BJ (cell line): ENCODE measurements at regions not wholly inside any gene's neighbourhood (a gene's known extent, or its start where the extent isn't known, plus 50 kb on each side); places are given as distances from the start of the nearest gene placed in this dataset.

ENCODE experiments used
- CTCF ChIA-PET: fragments of 350-600 bp; formaldehyde crosslinking; extraction: SDS; loops from one replicate; lab custom pipeline; 2021; ENCODE audit warnings: antibody characterized with exemption, inconsistent platforms; lab: Yijun Ruan, JAX
- POLR2A ChIA-PET: fragments of 300-600 bp; sonication (Branson Sonifier 250); formaldehyde crosslinking; extraction: SDS; loops from one replicate; lab custom pipeline; 2021; ENCODE audit warnings: antibody characterized with exemption; lab: Charles Lee
- DNase-seq: peaks from one replicate; pipeline ENCODE4 v3.0.0-alpha.2; 2011; ENCODE audit warnings: low read depth
- H3K27me3 ChIP-seq: 2 replicates; pipeline ENCODE4 v1.6.0; 2011; ENCODE audit warnings: low read length; ENCODE audit not compliant: control insufficient read depth, insufficient read depth
- H3K36me3 ChIP-seq: 2 replicates; pipeline ENCODE4 v1.5.1; 2011; ENCODE audit warnings: low read length; ENCODE audit not compliant: control insufficient read depth, insufficient read depth
- H3K4me3 ChIP-seq: 2 replicates; pipeline ENCODE4 v1.5.1; 2011; ENCODE audit warnings: low read depth, mild to moderate bottlenecking, control low read depth, low read length
- CTCF ChIP-seq: IDR thresholded peaks from 2 replicates; pipeline ENCODE4 v1.5.1; 2011; ENCODE audit warnings: low read depth, mild to moderate bottlenecking, control low read depth, inconsistent platforms, low read length, moderate library complexity; ENCODE audit not compliant: insufficient read depth

- Histone ChIP-seq H3K27me3 (no peaks in the 10 kb centered on the region), H3K4me3 (no peak overlapping the region), H3K36me3 (no peaks in the 10 kb centered on the region)
- POLR2A ChIA-PET: no interaction called here
- no peak for DNase-seq
- CTCF ChIA-PET: interaction anchor here (1.3 kb wide), 1 partner anchor 11 kb away, joined by 4 read pairs; no protein-coding TSS in a partner anchor
- TF ChIP-seq CTCF: no peak
Measured at GRCh38 chr2:226151157-226151556, 648.5 kb downstream of the IRS1 start.

- Histone ChIP-seq H3K36me3 (no peaks in the 10 kb centered on the region), H3K4me3 (no peak overlapping the region), H3K27me3 (no peaks in the 10 kb centered on the region)
- no peak for DNase-seq
- ChIA-PET CTCF (no interaction called here), POLR2A (no interaction called here)
- no peak for TF ChIP-seq CTCF
Measured at GRCh38 chr2:226143091-226143490, 656.5 kb downstream of the IRS1 start.

GRCh38 chr2:226142463-226142862, 657.2 kb downstream of the IRS1 start:
- ChIA-PET POLR2A (no interaction called here), CTCF (no interaction called here)
- no peak overlapping the region for H3K4me3 ChIP-seq
- H3K27me3 ChIP-seq: no peaks in the 10 kb centered on the region
- TF ChIP-seq CTCF: no peak
- H3K36me3 ChIP-seq: no peaks in the 10 kb centered on the region
- no peak for DNase-seq

- CTCF ChIA-PET: interaction anchor here (0.8 kb wide), 1 partner anchor 14 kb away, joined by 3 read pairs; no protein-coding TSS in a partner anchor
- Histone ChIP-seq H3K27me3 (no peaks in the 10 kb centered on the region), H3K36me3 (no peaks in the 10 kb centered on the region)
Measured at GRCh38 chr2:226140594-226140993, 659.0 kb downstream of the IRS1 start.

GRCh38 chr2:226139759-226140158, 659.9 kb downstream of the IRS1 start:
- Histone ChIP-seq H3K36me3 (no peaks in the 10 kb centered on the region), H3K27me3 (no peaks in the 10 kb centered on the region), H3K4me3 (no peak overlapping the region)
- TF ChIP-seq CTCF: no peak
- CTCF ChIA-PET: no interaction called here
- POLR2A ChIA-PET: no interaction called here
- no peak for DNase-seq

More at GRCh38 chr2:226140594-226140993, 659.0 kb downstream of the IRS1 start:
- no peak overlapping the region for H3K4me3 ChIP-seq
- no peak for TF ChIP-seq CTCF
- POLR2A ChIA-PET: no interaction called here
- no peak for DNase-seq
